ENCODE measurements at regions not wholly inside any gene's neighbourhood (a gene's known extent, or its start where the extent isn't known, plus 50 kb on each side); places are given as distances from the start of the nearest gene placed in this dataset.
"Not testable (repeated sequence)": the region's sequence is repeated elsewhere in the genome, so short reads cannot be mapped to it uniquely, and the experiment has no call there.

DNA sequence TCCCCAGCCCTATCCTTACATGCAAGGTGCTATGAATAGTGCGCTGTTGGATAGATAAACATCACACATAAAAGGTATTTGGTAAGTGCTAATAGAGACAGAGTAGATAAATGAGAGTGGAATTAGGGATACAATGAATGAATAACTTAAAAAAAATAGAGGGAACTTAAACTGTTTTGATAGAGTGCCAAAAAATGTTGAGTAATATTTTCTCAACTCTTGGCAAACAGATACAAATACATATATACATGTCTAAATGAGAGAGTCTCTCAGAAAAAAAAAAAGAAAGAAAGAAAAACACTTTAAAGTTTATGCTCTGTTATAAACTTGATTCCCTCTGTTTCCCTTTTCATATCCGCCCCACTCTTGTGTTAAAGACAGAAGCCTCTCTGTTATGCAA, 667.4 kb downstream of the ROBO2 start:
- in situ Hi-C loops (cut with HindIII; ENCODE audit: low pct_unique_long_range_greater_than_20kb, low sequenced_read_pairs) = no loop called here
- TF ChIP-seq JUND (IDR thresholded peaks at IDR 0.05; ENCODE audit: low read depth) = no peak
- peak in 1 of 2 experiments; percentile 7 for DNase-seq (ENCODE audit: low read depth in 1 of 2, low spot score in 1 of 2)

- TF ChIP-seq JUND (IDR thresholded peaks at IDR 0.05; ENCODE audit: low read depth) = no peak
- in situ Hi-C loops (cut with HindIII; ENCODE audit: low pct_unique_long_range_greater_than_20kb, low sequenced_read_pairs) = no loop called here
- no peak for DNase-seq (ENCODE audit: low read depth in 1 of 2, low spot score in 1 of 2)
Measured at GRCh38 chr3:77709155-77709554, 669.3 kb downstream of the ROBO2 start.

DNA sequence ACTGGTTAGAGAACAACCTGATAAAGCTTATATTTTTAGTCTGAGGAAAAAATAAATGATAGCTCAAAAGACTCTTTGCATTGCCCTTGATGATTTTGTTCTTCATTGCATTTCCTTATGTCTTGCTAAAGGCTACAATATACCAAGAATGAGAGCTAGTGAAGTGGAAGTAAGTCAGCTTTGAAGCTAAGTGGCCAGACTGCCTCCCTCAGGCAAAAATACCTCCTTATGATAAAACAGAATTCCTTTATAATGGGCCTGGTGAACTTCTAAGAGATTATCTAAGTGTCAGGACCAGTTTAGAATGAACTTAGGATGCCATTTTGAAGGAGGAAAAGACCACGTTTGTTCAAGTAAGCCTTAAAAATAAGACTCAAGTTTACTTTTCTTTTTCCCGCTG, 678.4 kb downstream of the ROBO2 start:
- DNase-seq (ENCODE audit: low read depth in 1 of 2, low spot score in 1 of 2) = peak in 1 of 2 experiments; percentile 8
- in situ Hi-C loops (cut with HindIII; ENCODE audit: low pct_unique_long_range_greater_than_20kb, low sequenced_read_pairs) = no loop called here
- no peak for TF ChIP-seq JUND (IDR thresholded peaks at IDR 0.05; ENCODE audit: low read depth)

- in situ Hi-C loops (cut with HindIII; ENCODE audit: low pct_unique_long_range_greater_than_20kb, low sequenced_read_pairs) = no loop called here
- TF ChIP-seq JUND (IDR thresholded peaks at IDR 0.05; ENCODE audit: low read depth) = no peak
Measured at GRCh38 chr3:77720460-77720971, 680.6 kb downstream of the ROBO2 start.

GRCh38 chr3:77726517-77726916, 686.6 kb downstream of the ROBO2 start:
- no peak for TF ChIP-seq JUND (IDR thresholded peaks at IDR 0.05; ENCODE audit: low read depth)
- DNase-seq (ENCODE audit: low read depth in 1 of 2, low spot score in 1 of 2) = no peak
- in situ Hi-C loops (cut with HindIII; ENCODE audit: low pct_unique_long_range_greater_than_20kb, low sequenced_read_pairs) = no loop called here

More at GRCh38 chr3:77720460-77720971, 680.6 kb downstream of the ROBO2 start:
- DNase-seq (ENCODE audit: low read depth in 1 of 2, low spot score in 1 of 2) = no peak

- no peak for DNase-seq (ENCODE audit: low read depth in 1 of 2, low spot score in 1 of 2)
- in situ Hi-C loops (cut with HindIII; ENCODE audit: low pct_unique_long_range_greater_than_20kb, low sequenced_read_pairs) = no loop called here
- no peak for TF ChIP-seq JUND (IDR thresholded peaks at IDR 0.05; ENCODE audit: low read depth)
Measured at GRCh38 chr3:77746048-77746447, 706.1 kb downstream of the ROBO2 start.

DNA sequence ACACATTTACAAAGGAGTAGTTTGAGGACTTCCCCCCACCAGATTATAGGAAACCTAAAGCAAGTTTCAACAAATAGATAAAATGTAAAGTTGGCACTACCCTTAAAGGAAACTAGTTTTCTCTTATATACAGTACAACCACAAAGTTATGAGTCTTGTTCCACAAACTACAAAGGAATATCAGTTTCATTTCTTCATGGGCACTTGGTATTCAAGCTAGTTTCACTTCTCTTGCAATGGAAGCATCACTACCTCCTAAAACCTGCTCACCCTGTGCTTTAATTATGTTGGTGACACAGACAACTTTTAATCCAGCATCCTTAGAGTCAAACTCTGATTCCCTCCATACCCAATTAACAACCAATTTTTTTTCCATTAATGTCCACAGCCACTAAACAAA, 707.0 kb downstream of the ROBO2 start:
- no peak for DNase-seq (ENCODE audit: low read depth in 1 of 2, low spot score in 1 of 2)
- TF ChIP-seq JUND (IDR thresholded peaks at IDR 0.05; ENCODE audit: low read depth) = no peak
- in situ Hi-C loops (cut with HindIII; ENCODE audit: low pct_unique_long_range_greater_than_20kb, low sequenced_read_pairs) = no loop called here

DNA sequence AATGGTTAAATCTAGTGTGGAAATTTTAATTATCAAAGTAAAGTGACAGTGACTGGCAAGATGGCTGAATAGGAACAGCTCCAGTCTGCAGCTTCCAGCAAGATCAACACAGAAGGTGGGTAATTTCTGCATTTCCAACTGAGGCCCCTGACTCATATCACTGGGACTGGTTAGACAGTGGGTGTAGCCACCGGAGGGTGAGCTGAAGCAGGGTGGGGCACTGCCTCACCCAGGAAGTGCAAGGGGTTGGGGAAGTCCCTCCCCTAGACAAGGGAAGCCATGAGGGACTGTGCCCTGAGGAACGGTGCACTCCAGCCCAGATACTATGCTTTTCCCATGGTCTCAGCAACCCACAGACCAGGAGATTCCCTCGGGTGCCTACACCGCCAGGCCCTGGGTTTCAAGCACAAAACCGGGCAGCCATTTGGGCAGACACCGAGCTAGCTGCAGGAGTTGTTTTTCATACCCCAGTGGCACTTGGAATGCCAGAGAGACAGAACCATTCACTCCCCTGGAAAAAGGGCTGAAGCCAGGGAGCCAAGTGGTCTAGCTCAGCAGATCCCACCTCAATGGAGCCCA, 716.6 kb downstream of the ROBO2 start:
- DNase-seq (ENCODE audit: low read depth in 1 of 2, low spot score in 1 of 2); in situ Hi-C loops (cut with HindIII; ENCODE audit: low pct_unique_long_range_greater_than_20kb, low sequenced_read_pairs): not testable (repeated sequence)

- no peak for TF ChIP-seq JUND (IDR thresholded peaks at IDR 0.05; ENCODE audit: low read depth)
- in situ Hi-C loops (cut with HindIII; ENCODE audit: low pct_unique_long_range_greater_than_20kb, low sequenced_read_pairs) = no loop called here
- DNase-seq (ENCODE audit: low read depth in 1 of 2, low spot score in 1 of 2) = no peak
Measured at GRCh38 chr3:77772459-77772858, 732.6 kb downstream of the ROBO2 start.

- DNase-seq (ENCODE audit: low read depth in 1 of 2, low spot score in 1 of 2) = no peak
- no peak for TF ChIP-seq JUND (IDR thresholded peaks at IDR 0.05; ENCODE audit: low read depth)
- in situ Hi-C loops (cut with HindIII; ENCODE audit: low pct_unique_long_range_greater_than_20kb, low sequenced_read_pairs) = no loop called here
Measured at GRCh38 chr3:77773084-77773483, 733.2 kb downstream of the ROBO2 start.

DNA sequence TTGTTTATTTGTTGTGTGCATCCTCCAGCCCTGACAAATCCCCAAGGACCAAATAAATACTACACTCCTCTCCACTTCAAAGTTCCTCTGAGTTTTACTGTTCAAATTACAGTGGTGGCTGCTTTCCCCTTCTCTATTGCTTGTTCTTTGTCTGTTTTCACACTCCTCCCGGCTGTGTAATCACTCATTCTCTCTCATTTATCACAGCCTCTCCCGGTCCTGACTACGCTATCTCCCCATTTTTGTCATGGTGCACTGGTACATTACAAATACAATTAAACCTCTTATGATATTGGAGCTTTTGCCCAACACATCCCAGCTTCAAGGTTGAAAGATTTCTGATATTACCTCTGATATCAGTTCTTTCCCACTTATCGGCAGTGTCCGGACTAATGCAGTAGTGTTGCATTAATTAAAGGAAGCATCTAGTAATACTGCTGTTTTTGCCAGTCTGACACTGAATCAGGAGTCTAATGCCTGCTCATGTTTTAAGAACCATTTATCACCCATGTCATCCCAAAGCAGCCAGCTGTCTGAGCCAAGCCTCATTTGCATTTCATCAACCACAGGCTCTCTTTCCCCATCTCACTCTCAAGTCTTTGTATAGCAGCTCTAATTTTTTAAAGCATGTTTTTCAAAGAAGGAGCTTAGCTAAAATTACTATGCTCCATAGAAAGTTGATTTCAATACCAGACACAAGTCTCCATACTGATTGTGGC, 740.5 kb downstream of the ROBO2 start:
- no peak for DNase-seq (ENCODE audit: low read depth in 1 of 2, low spot score in 1 of 2)
- no peak for TF ChIP-seq JUND (IDR thresholded peaks at IDR 0.05; ENCODE audit: low read depth)
- in situ Hi-C loops (cut with HindIII; ENCODE audit: low pct_unique_long_range_greater_than_20kb, low sequenced_read_pairs) = no loop called here

DNA sequence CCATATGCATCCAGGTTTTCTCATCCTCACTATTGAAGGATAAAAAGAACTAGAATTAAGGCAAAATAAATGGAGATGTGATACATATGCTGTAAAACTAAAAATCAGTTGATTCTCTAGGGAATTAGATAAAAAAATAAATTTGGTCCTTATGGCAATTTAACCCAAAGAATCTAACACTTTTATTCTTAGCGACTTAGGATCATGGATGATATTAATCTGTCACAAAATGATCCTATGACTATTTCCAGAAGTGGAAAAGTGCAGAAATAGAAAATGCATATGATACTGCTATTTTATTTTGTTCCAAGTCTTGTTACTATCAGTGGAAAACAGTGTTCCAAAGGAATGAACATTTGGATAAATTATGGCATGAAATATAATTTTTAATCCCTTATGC, 746.3 kb downstream of the ROBO2 start:
- DNase-seq (ENCODE audit: low read depth in 1 of 2, low spot score in 1 of 2) = no peak
- no peak for TF ChIP-seq JUND (IDR thresholded peaks at IDR 0.05; ENCODE audit: low read depth)
- in situ Hi-C loops (cut with HindIII; ENCODE audit: low pct_unique_long_range_greater_than_20kb, low sequenced_read_pairs) = no loop called here

- peak in 1 of 2 experiments; percentile 29 for DNase-seq (ENCODE audit: low read depth in 1 of 2, low spot score in 1 of 2)
- TF ChIP-seq JUND (IDR thresholded peaks at IDR 0.05; ENCODE audit: low read depth) = no peak
- in situ Hi-C loops (cut with HindIII; ENCODE audit: low pct_unique_long_range_greater_than_20kb, low sequenced_read_pairs) = no loop called here
Measured at GRCh38 chr3:77795013-77795412, 755.1 kb downstream of the ROBO2 start.
